Tibial nerve (tissue), 4 donors: ENCODE measurements at regions not wholly inside any gene's neighbourhood (a gene's known extent, or its start where the extent isn't known, plus 50 kb on each side); places are given as distances from the start of the nearest gene placed in this dataset.

Experiments used
- DNase-seq, 2 donors: peaks; one replicate each; pipeline ENCODE4 v3.0.0-alpha.2; 2019; ENCODE audit warnings: low spot score in 2 of 2
- H3K27ac ChIP-seq, 4 donors: fragments of 200-600 bp; sonication (generic) in 3 of 4; one replicate each; pipeline ENCODE4 v1.5.1; 2017 to 2019; ENCODE audit warnings: mild to moderate bottlenecking in 1 of 4
- H3K27me3 ChIP-seq, 2 donors: fragments of 200-600 bp; sonication (generic) in 1 of 2; one replicate each; pipeline versions ENCODE4 v1.5.1 to v1.6.0; 2017 to 2019
- H3K36me3 ChIP-seq, 3 donors: fragments of 200-600 bp; sonication (generic); one replicate each; pipeline ENCODE4 v1.5.1; 2018 to 2019
- H3K4me1 ChIP-seq, 4 donors: fragments of 200-600 bp; sonication (generic) in 3 of 4; one replicate each; pipeline ENCODE4 v1.5.1; 2017 to 2019
- H3K4me3 ChIP-seq, 4 donors: fragments of 200-600 bp; sonication (generic) in 3 of 4; one replicate each; pipeline ENCODE4 v1.5.1; 2017 to 2019; ENCODE audit warnings: mild to moderate bottlenecking in 1 of 4, moderate library complexity in 1 of 4
- H3K9me3 ChIP-seq, 4 donors: fragments of 200-600 bp; sonication (generic) in 3 of 4; one replicate each; pipeline ENCODE4 v1.5.1; 2017 to 2019
- EP300 ChIP-seq, 2 donors: sonication (generic); formaldehyde crosslinking; IDR thresholded peaks; one replicate each; pipeline ENCODE4 v1.6.1; 2017; ENCODE audit warnings: antibody characterized with exemption in 2 of 2, mild to moderate bottlenecking in 1 of 2
- POLR2A ChIP-seq, 2 donors: fragments of 450-650 bp; IDR thresholded peaks; one replicate each; pipeline ENCODE4 v1.6.1; 2017; ENCODE audit warnings: antibody characterized with exemption in 2 of 2, mild to moderate bottlenecking in 2 of 2, moderate library complexity in 2 of 2
- WGBS, 2 donors: methylation state at CpG; one replicate each; pipeline ENCODE4 v1.1.5; 2018; 5-methylcytosine and 5-hydroxymethylcytosine counted together
- TF ChIP-seq, protein P1 (sequence below), 5 experiments: fragments of 200-600 bp in 3 of 5; fragments of 450-650 bp in 2 of 5; sonication (generic) in 3 of 5; IDR thresholded peaks; one replicate each; pipeline ENCODE4 v1.5.1; 2016 to 2019; ENCODE audit warnings: antibody characterized with exemption in 5 of 5, mild to moderate bottlenecking in 3 of 5, moderate library complexity in 2 of 5

DNA sequence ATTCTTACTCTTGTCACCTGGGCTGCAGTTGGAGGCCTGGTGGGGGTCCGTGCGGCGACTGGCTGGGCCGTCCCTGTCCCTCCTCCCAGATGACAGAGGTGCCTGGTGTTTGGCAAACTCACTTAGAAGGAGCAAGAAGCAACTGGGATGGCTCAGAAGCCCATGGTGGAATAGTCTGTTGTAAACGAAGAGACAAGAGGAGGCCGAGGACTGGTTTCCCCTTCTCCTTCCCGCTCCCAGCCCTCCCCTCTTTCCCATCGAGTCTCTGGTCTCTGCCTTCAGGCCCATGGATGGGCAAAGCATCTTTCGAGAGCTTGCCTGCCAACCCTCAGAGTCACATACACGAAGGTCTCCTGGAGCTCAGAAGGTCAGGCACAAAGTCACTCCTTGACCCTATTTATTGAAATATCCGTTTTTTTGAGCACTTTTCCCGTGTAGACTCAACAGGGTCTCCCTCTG, 364.4 kb downstream of the SEC14L1 start:
- no peak for DNase-seq
- Histone ChIP-seq H3K27me3 (no peaks in the 10 kb centered on the region), H3K36me3 (peaks cover 0 to 23% (median 0%) of the 10 kb centered on the region in 3 donors), H3K4me1 (peaks cover 0 to 5% (median 0%) of the 10 kb centered on the region in 4 donors), H3K9me3 (no peaks in the 10 kb centered on the region), H3K27ac (no peak overlapping the region), H3K4me3 (no peak overlapping the region)
- 70 to 80% methylated on average over 12 of the region's 12 CpGs for WGBS, 2 donors
- TF ChIP-seq, protein P1, sequence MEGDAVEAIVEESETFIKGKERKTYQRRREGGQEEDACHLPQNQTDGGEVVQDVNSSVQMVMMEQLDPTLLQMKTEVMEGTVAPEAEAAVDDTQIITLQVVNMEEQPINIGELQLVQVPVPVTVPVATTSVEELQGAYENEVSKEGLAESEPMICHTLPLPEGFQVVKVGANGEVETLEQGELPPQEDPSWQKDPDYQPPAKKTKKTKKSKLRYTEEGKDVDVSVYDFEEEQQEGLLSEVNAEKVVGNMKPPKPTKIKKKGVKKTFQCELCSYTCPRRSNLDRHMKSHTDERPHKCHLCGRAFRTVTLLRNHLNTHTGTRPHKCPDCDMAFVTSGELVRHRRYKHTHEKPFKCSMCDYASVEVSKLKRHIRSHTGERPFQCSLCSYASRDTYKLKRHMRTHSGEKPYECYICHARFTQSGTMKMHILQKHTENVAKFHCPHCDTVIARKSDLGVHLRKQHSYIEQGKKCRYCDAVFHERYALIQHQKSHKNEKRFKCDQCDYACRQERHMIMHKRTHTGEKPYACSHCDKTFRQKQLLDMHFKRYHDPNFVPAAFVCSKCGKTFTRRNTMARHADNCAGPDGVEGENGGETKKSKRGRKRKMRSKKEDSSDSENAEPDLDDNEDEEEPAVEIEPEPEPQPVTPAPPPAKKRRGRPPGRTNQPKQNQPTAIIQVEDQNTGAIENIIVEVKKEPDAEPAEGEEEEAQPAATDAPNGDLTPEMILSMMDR (IDR thresholded peaks at IDR 0.05), result no peak
- TF ChIP-seq POLR2A (IDR thresholded peaks at IDR 0.05) (no peak), EP300 (IDR thresholded peaks at IDR 0.05) (no peak)

DNA sequence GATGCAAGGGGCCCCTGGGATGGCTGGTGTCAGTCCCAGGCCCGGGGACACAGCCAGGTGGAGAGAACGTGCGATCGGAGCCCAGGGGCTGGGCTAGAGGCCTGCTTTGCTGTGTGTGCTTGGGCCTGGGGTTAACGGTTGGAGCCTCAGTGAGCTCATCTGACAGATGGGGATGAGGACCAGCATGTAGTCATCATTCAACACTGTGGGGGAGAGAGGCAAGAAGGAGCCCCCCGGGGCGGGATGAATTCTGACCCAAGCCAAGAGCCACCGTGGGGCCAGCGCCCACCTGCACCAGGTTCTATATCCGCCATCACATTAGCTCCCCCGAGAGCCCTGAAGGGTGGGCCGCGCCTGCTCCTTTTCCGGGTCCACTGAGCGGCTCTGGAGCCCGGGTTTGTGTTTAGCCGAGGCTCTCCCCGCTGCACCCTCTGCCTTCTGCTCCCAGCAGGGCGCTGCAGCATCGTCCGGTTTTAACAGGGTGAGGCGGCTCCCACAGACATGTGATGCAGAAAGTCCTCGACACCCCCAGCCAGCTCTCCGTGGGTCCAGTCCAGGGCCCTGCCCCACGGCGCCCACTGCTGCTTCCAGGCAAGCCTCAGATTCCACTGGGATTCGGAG, 365.7 kb downstream of the SEC14L1 start:
- no peak for DNase-seq

DNA sequence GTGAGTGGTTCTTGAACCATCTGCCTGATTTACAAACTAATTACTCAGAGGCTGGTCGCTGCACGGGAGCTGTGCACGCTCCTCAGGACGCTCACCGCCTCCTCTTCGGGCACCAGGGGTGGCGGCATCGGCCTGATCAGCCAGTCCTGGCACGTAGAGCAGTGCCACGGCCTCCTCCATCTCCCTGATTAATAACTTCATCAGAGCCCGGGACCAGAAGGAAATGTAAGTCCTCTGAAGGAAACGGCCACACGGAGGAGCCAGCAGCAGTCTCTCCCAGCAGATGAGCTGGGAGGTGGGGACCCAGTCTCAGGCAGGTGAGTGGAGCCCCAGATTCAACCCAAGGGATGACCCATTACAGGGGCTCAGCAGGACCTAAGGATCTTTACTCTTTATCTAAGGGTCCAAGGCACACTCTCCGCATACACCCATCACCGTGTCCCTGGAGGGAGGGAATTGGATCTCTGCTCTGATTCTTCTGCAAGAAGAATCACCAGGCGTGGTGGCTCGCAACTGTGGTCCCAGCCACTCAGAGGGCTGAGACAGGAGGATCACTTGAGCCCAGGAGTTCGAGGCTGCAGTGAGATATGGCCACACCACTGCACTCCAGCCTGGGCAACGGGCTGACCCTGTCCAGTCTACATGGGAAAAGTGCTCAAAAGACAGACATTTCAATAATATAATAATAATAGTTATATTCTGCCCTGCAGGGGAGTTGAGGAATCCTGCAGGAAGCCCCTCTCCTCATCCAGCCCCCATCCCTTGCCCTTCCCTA, 366.5 kb downstream of the SEC14L1 start:
- DNase-seq, result no peak
- H3K36me3 ChIP-seq, result peaks cover 0 to 2% (median 0%) of the 10 kb centered on the region in 3 donors
- H3K27me3 ChIP-seq, result no peaks in the 10 kb centered on the region
- H3K9me3 ChIP-seq, result peaks cover 0 to 10% (median 4%) of the 10 kb centered on the region in 4 donors
- WGBS, 2 donors, result 75 to 76% methylated on average over 19 of the region's 19 CpGs
- H3K4me3 ChIP-seq, result no peak overlapping the region
- no peak overlapping the region for H3K27ac ChIP-seq
- H3K4me1 ChIP-seq, result peaks cover 0 to 5% (median 0%) of the 10 kb centered on the region in 4 donors
- TF ChIP-seq EP300 (IDR thresholded peaks at IDR 0.05), result no peak
- TF ChIP-seq, protein P1 (IDR thresholded peaks at IDR 0.05), result no peak

More for the DNA sequence above, 365.7 kb downstream of the SEC14L1 start:
- Histone ChIP-seq H3K4me1 (peaks cover 0 to 5% (median 0%) of the 10 kb centered on the region in 4 donors), H3K27ac (no peak overlapping the region), H3K27me3 (no peaks in the 10 kb centered on the region), H3K9me3 (peaks cover 0 to 3% (median 1%) of the 10 kb centered on the region in 4 donors), H3K4me3 (no peak overlapping the region), H3K36me3 (peaks cover 0 to 10% (median 0%) of the 10 kb centered on the region in 3 donors)
- 83 to 88% methylated on average over 27 of the region's 27 CpGs for WGBS, 2 donors
- TF ChIP-seq, protein P1 (IDR thresholded peaks at IDR 0.05), result no peak
- TF ChIP-seq POLR2A (IDR thresholded peaks at IDR 0.05) (no peak), EP300 (IDR thresholded peaks at IDR 0.05) (no peak)

DNA sequence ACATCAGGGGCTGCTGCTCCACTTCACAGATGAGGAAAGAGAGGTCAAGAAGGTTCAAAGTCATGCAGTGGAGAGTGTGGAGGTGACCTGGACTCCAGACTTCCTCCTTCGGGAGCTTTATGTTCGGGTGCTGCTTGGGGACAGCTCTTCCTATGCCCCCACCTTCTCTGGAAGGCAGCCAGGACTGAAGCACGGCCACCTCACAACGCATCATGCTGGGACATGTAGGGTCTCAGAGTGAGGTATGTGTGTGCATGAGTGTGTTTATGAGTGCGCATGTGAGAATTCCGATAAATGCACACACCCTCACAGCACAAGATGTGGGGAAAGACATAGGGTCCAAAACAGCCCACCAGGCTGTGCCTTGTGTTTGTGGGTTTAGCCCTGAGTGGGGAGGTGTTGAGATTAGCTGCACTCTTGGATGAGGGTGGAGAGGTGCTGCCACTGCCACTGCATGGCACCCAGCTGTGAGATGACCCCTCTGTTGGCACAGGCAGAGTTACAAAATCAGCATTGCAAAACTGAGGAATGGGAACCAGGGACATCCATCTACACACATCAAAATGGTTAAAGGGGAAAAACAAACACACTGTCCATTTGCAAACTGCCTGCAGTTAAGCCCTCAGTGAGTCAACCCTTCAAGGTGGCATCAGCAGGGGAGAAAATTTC, 367.4 kb downstream of the SEC14L1 start:
- DNase-seq, result no peak
- H3K36me3 ChIP-seq, result no peaks in the 10 kb centered on the region
- peaks cover 0 to 5% (median 0%) of the 10 kb centered on the region in 4 donors for H3K4me1 ChIP-seq
- TF ChIP-seq, protein P1 (IDR thresholded peaks at IDR 0.05), result no peak
- TF ChIP-seq EP300 (IDR thresholded peaks at IDR 0.05) (no peak), POLR2A (IDR thresholded peaks at IDR 0.05) (no peak)
- H3K9me3 ChIP-seq, result peaks cover 0 to 12% (median 4%) of the 10 kb centered on the region in 4 donors
- H3K27ac ChIP-seq, result no peak overlapping the region
- 65 to 68% methylated on average over 6 of the region's 6 CpGs for WGBS, 2 donors
- H3K27me3 ChIP-seq, result no peaks in the 10 kb centered on the region
- no peak overlapping the region for H3K4me3 ChIP-seq
